ENCODE measurements at regions not wholly inside any gene's neighbourhood (a gene's known extent, or its start where the extent isn't known, plus 50 kb on each side); places are given as distances from the start of the nearest gene placed in this dataset.

GRCh38 chr2:133940134-133940533 is 313.7 kb upstream of the MGAT5 start:
- H3K27ac ChIP-seq = no peak overlapping the region
- no peak overlapping the region for H3K4me3 ChIP-seq
- no peak for TF ChIP-seq CTCF (IDR thresholded peaks at IDR 0.05)
- no peaks in the 10 kb centered on the region for H3K4me1 ChIP-seq
- no peaks in the 10 kb centered on the region for H3K9me3 ChIP-seq
- no peaks in the 10 kb centered on the region for H3K36me3 ChIP-seq
- intact Hi-C loops (cut with DNase I) = no loop called here
- DNase-seq (ENCODE audit: low spot score in 2 of 2) = no peak
- no peaks in the 10 kb centered on the region for H3K27me3 ChIP-seq

- H3K27me3 ChIP-seq = no peaks in the 10 kb centered on the region
- no peaks in the 10 kb centered on the region for H3K9me3 ChIP-seq
- no peak for DNase-seq (ENCODE audit: low spot score in 2 of 2)
- intact Hi-C loops (cut with DNase I) = no loop called here
- H3K27ac ChIP-seq = no peak overlapping the region
- no peaks in the 10 kb centered on the region for H3K4me1 ChIP-seq
- H3K4me3 ChIP-seq = no peak overlapping the region
- no peaks in the 10 kb centered on the region for H3K36me3 ChIP-seq
- no peak for TF ChIP-seq CTCF (IDR thresholded peaks at IDR 0.05)
Observed at GRCh38 chr2:133941666-133942065, 312.2 kb upstream of the MGAT5 start.

GRCh38 chr2:133942398-133942797 is 311.5 kb upstream of the MGAT5 start:
- intact Hi-C loops (cut with DNase I) = no loop called here

GRCh38 chr2:133943108-133943507 is 310.8 kb upstream of the MGAT5 start:
- H3K27ac ChIP-seq = no peak overlapping the region
- H3K4me1 ChIP-seq = no peaks in the 10 kb centered on the region
- H3K4me3 ChIP-seq = no peak overlapping the region
- DNase-seq (ENCODE audit: low spot score in 2 of 2) = no peak
- H3K36me3 ChIP-seq = no peaks in the 10 kb centered on the region
- no peaks in the 10 kb centered on the region for H3K27me3 ChIP-seq
- intact Hi-C loops (cut with DNase I) = no loop called here
- no peak for TF ChIP-seq CTCF (IDR thresholded peaks at IDR 0.05)
- no peaks in the 10 kb centered on the region for H3K9me3 ChIP-seq

More at GRCh38 chr2:133942398-133942797, 311.5 kb upstream of the MGAT5 start:
- TF ChIP-seq CTCF (IDR thresholded peaks at IDR 0.05) = no peak
- no peak overlapping the region for H3K27ac ChIP-seq
- H3K4me3 ChIP-seq = no peak overlapping the region
- no peaks in the 10 kb centered on the region for H3K4me1 ChIP-seq
- no peaks in the 10 kb centered on the region for H3K27me3 ChIP-seq
- no peaks in the 10 kb centered on the region for H3K36me3 ChIP-seq
- H3K9me3 ChIP-seq = no peaks in the 10 kb centered on the region
- DNase-seq (ENCODE audit: low spot score in 2 of 2) = no peak

- H3K9me3 ChIP-seq = no peaks in the 10 kb centered on the region
- no peak for DNase-seq (ENCODE audit: low spot score in 2 of 2)
- no peaks in the 10 kb centered on the region for H3K4me1 ChIP-seq
- no peak overlapping the region for H3K27ac ChIP-seq
- H3K4me3 ChIP-seq = no peak overlapping the region
- no peaks in the 10 kb centered on the region for H3K27me3 ChIP-seq
- intact Hi-C loops (cut with DNase I) = no loop called here
- no peak for TF ChIP-seq CTCF (IDR thresholded peaks at IDR 0.05)
- H3K36me3 ChIP-seq = no peaks in the 10 kb centered on the region
Observed at GRCh38 chr2:133945089-133945488, 308.8 kb upstream of the MGAT5 start.

GRCh38 chr2:133947057-133947456 is 306.8 kb upstream of the MGAT5 start:
- intact Hi-C loops (cut with DNase I) = no loop called here
- no peaks in the 10 kb centered on the region for H3K4me1 ChIP-seq
- H3K9me3 ChIP-seq = no peaks in the 10 kb centered on the region
- no peak for DNase-seq (ENCODE audit: low spot score in 2 of 2)
- TF ChIP-seq CTCF (IDR thresholded peaks at IDR 0.05) = no peak
- H3K27ac ChIP-seq = no peak overlapping the region
- no peaks in the 10 kb centered on the region for H3K36me3 ChIP-seq
- H3K27me3 ChIP-seq = no peaks in the 10 kb centered on the region
- no peak overlapping the region for H3K4me3 ChIP-seq
